GM18505 (cell line): ENCODE measurements at regions not wholly inside any gene's neighbourhood (a gene's known extent, or its start where the extent isn't known, plus 50 kb on each side); places are given as distances from the start of the nearest gene placed in this dataset.
"Not testable (repeated sequence)": the region's sequence is repeated elsewhere in the genome, so short reads cannot be mapped to it uniquely, and the experiment has no call there.

ENCODE experiments used
- ATAC-seq: cut with Tn5 transposase; IDR thresholded peaks from one replicate; pipeline ENCODE4 v1.9.1; 2021; ENCODE audit not compliant: unreplicated experiment
- POLR2A ChIP-seq: IDR thresholded peaks from 4 replicates; pipeline ENCODE4 v1.6.1; 2011; ENCODE audit warnings: borderline replicate concordance; ENCODE audit not compliant: insufficient read depth, insufficient read length; ENCODE audit errors: extremely low read depth

- TF ChIP-seq POLR2A: no peak
Measured at GRCh38 chr13:78060966-78061365, 142.3 kb upstream of the EDNRB start.

GRCh38 chr13:78056865-78057264 lies 138.2 kb upstream of the EDNRB start:
- ATAC-seq: not testable (repeated sequence)

More at GRCh38 chr13:78060966-78061365, 142.3 kb upstream of the EDNRB start:
- ATAC-seq: no peak

GRCh38 chr13:78054157-78054556 lies 135.5 kb upstream of the EDNRB start:
- TF ChIP-seq POLR2A: no peak
- ATAC-seq: no peak

GRCh38 chr13:78047151-78047550 lies 128.5 kb upstream of the EDNRB start:
- no peak for TF ChIP-seq POLR2A
- no peak for ATAC-seq

- no peak for TF ChIP-seq POLR2A
- peak; percentile 79 for ATAC-seq
Measured at GRCh38 chr13:78046331-78046730, 127.7 kb upstream of the EDNRB start.

- no peak for TF ChIP-seq POLR2A
- ATAC-seq: peak; percentile 29
Measured at GRCh38 chr13:78045916-78046315, 127.3 kb upstream of the EDNRB start.

- ATAC-seq: not testable (repeated sequence)
Measured at GRCh38 chr13:78041366-78041765, 122.7 kb upstream of the EDNRB start.

- TF ChIP-seq POLR2A: no peak
- no peak for ATAC-seq
Measured at GRCh38 chr13:78040205-78040830, 121.7 kb upstream of the EDNRB start.

GRCh38 chr13:78036841-78037240 lies 118.2 kb upstream of the EDNRB start:
- ATAC-seq: no peak
- TF ChIP-seq POLR2A: no peak

- no peak for ATAC-seq
Measured at GRCh38 chr13:78035500-78035899, 116.9 kb upstream of the EDNRB start.

GRCh38 chr13:78033509-78033908 lies 114.9 kb upstream of the EDNRB start:
- no peak for ATAC-seq
- no peak for TF ChIP-seq POLR2A

More at GRCh38 chr13:78035500-78035899, 116.9 kb upstream of the EDNRB start:
- TF ChIP-seq POLR2A: no peak

GRCh38 chr13:78032132-78032531 lies 113.5 kb upstream of the EDNRB start:
- no peak for ATAC-seq

GRCh38 chr13:78030341-78030896 lies 111.8 kb upstream of the EDNRB start:
- ATAC-seq: no peak
- no peak for TF ChIP-seq POLR2A

More at GRCh38 chr13:78032132-78032531, 113.5 kb upstream of the EDNRB start:
- no peak for TF ChIP-seq POLR2A

GRCh38 chr13:78029901-78030300 lies 111.3 kb upstream of the EDNRB start:
- TF ChIP-seq POLR2A: no peak
- ATAC-seq: no peak

GRCh38 chr13:78028960-78029359 lies 110.3 kb upstream of the EDNRB start:
- TF ChIP-seq POLR2A: no peak

GRCh38 chr13:78024996-78025395 lies 106.4 kb upstream of the EDNRB start:
- no peak for ATAC-seq
- no peak for TF ChIP-seq POLR2A

More at GRCh38 chr13:78028960-78029359, 110.3 kb upstream of the EDNRB start:
- ATAC-seq: no peak
